ENCODE measurements at regions not wholly inside any gene's neighbourhood (a gene's known extent, or its start where the extent isn't known, plus 50 kb on each side); places are given as distances from the start of the nearest gene placed in this dataset.

DNA sequence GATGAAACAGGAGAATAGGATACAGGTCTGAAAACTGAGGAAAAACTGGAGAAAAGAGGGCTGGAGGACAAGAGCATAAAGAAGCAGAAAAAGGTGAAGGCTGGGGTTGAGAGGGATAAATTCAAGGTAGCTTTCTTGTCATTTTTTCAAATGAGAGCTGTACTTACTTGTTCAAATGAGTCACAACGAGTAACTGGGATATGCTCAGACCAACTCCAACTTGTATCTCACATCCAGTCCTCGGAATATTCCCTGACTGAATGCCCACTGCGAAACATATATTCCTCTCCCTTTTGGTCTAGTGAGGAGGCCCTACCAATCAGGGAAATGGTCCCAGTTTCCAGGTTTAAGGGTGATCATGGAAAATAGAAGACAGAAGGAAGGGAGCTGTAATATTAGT lies 343.4 kb downstream of the HHIPL2 start:
- 83% methylated on average over 3 of the region's 3 CpGs for WGBS, 2 donors

DNA sequence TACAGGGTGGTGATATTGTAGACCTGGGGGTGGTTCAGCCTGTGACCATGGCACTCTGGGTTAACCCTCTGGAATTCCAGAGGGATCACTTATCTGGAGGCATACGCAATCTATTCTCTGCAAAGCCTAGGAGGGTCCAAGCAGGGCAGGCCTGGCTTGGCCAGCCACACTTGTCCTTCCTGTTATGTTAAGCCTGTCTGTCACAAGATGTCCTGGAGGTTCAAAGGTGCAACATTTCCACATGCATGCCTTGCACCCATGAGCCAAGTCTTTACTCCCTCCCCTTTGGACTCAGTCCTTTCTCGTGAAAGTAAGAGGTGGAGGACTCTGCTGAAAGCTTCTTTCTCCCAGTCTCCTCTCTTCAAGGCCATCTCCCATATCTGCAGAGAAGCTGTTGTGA lies 345.1 kb downstream of the HHIPL2 start:
- no peak overlapping the region for H3K4me3 ChIP-seq
- H3K27me3 ChIP-seq, result no peaks in the 10 kb centered on the region
- DNase-seq (no peak), ATAC-seq (ENCODE audit: low FRiP score in 2 of 2) (no peak)
- H3K4me1 ChIP-seq, result no peaks in the 10 kb centered on the region
- no peaks in the 10 kb centered on the region for H3K9me3 ChIP-seq
- WGBS, 2 donors, result 74 to 100% methylated on average over 1 to 2 of the region's 2 CpGs
- H3K27ac ChIP-seq, result no peak overlapping the region
- no peaks in the 10 kb centered on the region for H3K36me3 ChIP-seq
- TF ChIP-seq, protein P1, sequence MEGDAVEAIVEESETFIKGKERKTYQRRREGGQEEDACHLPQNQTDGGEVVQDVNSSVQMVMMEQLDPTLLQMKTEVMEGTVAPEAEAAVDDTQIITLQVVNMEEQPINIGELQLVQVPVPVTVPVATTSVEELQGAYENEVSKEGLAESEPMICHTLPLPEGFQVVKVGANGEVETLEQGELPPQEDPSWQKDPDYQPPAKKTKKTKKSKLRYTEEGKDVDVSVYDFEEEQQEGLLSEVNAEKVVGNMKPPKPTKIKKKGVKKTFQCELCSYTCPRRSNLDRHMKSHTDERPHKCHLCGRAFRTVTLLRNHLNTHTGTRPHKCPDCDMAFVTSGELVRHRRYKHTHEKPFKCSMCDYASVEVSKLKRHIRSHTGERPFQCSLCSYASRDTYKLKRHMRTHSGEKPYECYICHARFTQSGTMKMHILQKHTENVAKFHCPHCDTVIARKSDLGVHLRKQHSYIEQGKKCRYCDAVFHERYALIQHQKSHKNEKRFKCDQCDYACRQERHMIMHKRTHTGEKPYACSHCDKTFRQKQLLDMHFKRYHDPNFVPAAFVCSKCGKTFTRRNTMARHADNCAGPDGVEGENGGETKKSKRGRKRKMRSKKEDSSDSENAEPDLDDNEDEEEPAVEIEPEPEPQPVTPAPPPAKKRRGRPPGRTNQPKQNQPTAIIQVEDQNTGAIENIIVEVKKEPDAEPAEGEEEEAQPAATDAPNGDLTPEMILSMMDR (IDR thresholded peaks at IDR 0.05), result no peak
- TF ChIP-seq EP300 (IDR thresholded peaks at IDR 0.05), result no peak
- no peak for TF ChIP-seq POLR2A (IDR thresholded peaks at IDR 0.05)
- no peak for TF ChIP-seq POLR2AphosphoS5 (IDR thresholded peaks at IDR 0.05)

More for the DNA sequence above, 343.4 kb downstream of the HHIPL2 start:
- H3K36me3 ChIP-seq, result no peaks in the 10 kb centered on the region
- no peaks in the 10 kb centered on the region for H3K4me1 ChIP-seq
- no peak overlapping the region for H3K27ac ChIP-seq
- no peak for ATAC-seq (ENCODE audit: low FRiP score in 2 of 2)
- TF ChIP-seq EP300 (IDR thresholded peaks at IDR 0.05) (no peak), POLR2A (IDR thresholded peaks at IDR 0.05) (no peak), POLR2AphosphoS5 (IDR thresholded peaks at IDR 0.05) (no peak)
- TF ChIP-seq, protein P1 (IDR thresholded peaks at IDR 0.05), result no peak
- no peaks in the 10 kb centered on the region for H3K27me3 ChIP-seq
- DNase-seq, result no peak
- H3K4me3 ChIP-seq, result no peak overlapping the region
- no peaks in the 10 kb centered on the region for H3K9me3 ChIP-seq

- no peaks in the 10 kb centered on the region for H3K36me3 ChIP-seq
- no peaks in the 10 kb centered on the region for H3K9me3 ChIP-seq
- 67 to 77% methylated on average over 4 of the region's 4 CpGs for WGBS, 2 donors
- ATAC-seq (ENCODE audit: low FRiP score in 2 of 2) (no peak), DNase-seq (no peak)
- no peaks in the 10 kb centered on the region for H3K4me1 ChIP-seq
- no peak overlapping the region for H3K4me3 ChIP-seq
- no peak overlapping the region for H3K27ac ChIP-seq
- no peak for TF ChIP-seq EP300 (IDR thresholded peaks at IDR 0.05)
- no peak for TF ChIP-seq POLR2A (IDR thresholded peaks at IDR 0.05)
- TF ChIP-seq, protein P1 (IDR thresholded peaks at IDR 0.05), result no peak
- no peak for TF ChIP-seq POLR2AphosphoS5 (IDR thresholded peaks at IDR 0.05)
- no peaks in the 10 kb centered on the region for H3K27me3 ChIP-seq
Measured at GRCh38 chr1:222196736-222197135, 351.2 kb downstream of the HHIPL2 start.

- Histone ChIP-seq H3K4me1 (no peaks in the 10 kb centered on the region), H3K36me3 (no peaks in the 10 kb centered on the region), H3K27ac (no peak overlapping the region), H3K4me3 (no peak overlapping the region), H3K27me3 (no peaks in the 10 kb centered on the region), H3K9me3 (no peaks in the 10 kb centered on the region)
- TF ChIP-seq, protein P1 (IDR thresholded peaks at IDR 0.05), result no peak
- TF ChIP-seq POLR2A (IDR thresholded peaks at IDR 0.05) (no peak), EP300 (IDR thresholded peaks at IDR 0.05) (no peak), POLR2AphosphoS5 (IDR thresholded peaks at IDR 0.05) (no peak)
- DNase-seq, result no peak
- no peak for ATAC-seq (ENCODE audit: low FRiP score in 2 of 2)
Measured at GRCh38 chr1:222196288-222196687, 351.6 kb downstream of the HHIPL2 start.

GRCh38 chr1:222195857-222196256 lies 352.0 kb downstream of the HHIPL2 start:
- DNase-seq (no peak), ATAC-seq (ENCODE audit: low FRiP score in 2 of 2) (no peak)
- no peaks in the 10 kb centered on the region for H3K4me1 ChIP-seq
- WGBS, 2 donors, result 74 to 83% methylated on average over 4 of the region's 4 CpGs
- H3K27me3 ChIP-seq, result no peaks in the 10 kb centered on the region
- no peak overlapping the region for H3K4me3 ChIP-seq
- no peak overlapping the region for H3K27ac ChIP-seq
- no peaks in the 10 kb centered on the region for H3K36me3 ChIP-seq
- TF ChIP-seq POLR2AphosphoS5 (IDR thresholded peaks at IDR 0.05), result no peak
- TF ChIP-seq, protein P1 (IDR thresholded peaks at IDR 0.05), result no peak
- no peak for TF ChIP-seq POLR2A (IDR thresholded peaks at IDR 0.05)
- TF ChIP-seq EP300 (IDR thresholded peaks at IDR 0.05), result no peak
- H3K9me3 ChIP-seq, result no peaks in the 10 kb centered on the region
